ENCODE measurements at regions not wholly inside any gene's neighbourhood (a gene's known extent, or its start where the extent isn't known, plus 50 kb on each side); places are given as distances from the start of the nearest gene placed in this dataset.
A peak's percentile ranks its signal among the peaks of the same experiment; 100 is the strongest.
"Not testable (repeated sequence)": the region's sequence is repeated elsewhere in the genome, so short reads cannot be mapped to it uniquely, and the experiment has no call there.

DNA sequence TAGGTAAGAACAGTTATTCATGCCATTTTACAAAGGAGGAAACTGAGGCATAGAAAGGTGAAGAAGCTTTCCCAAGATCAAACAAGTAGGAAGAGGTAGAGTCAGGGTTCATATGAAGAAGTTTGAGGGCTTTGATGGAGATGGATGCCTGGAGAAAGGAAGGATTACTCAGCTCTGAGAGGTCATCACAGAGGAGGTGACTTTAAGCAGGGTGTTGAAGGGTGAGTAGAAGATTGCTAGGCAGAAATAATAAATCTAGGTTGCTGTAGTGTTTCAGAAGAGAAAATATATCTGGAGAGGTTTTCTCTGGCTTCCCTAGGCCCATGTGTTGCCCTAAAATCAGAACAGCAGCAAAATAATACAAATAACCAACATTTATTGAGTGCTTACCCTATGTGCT is 196.3 kb downstream of the PALM2AKAP2 start:
- DNase-seq (ENCODE audit: low read depth) = no peak

- DNase-seq (ENCODE audit: low read depth) = no peak
Observed at GRCh38 chr9:109977521-109977920, 197.5 kb downstream of the PALM2AKAP2 start.

DNA sequence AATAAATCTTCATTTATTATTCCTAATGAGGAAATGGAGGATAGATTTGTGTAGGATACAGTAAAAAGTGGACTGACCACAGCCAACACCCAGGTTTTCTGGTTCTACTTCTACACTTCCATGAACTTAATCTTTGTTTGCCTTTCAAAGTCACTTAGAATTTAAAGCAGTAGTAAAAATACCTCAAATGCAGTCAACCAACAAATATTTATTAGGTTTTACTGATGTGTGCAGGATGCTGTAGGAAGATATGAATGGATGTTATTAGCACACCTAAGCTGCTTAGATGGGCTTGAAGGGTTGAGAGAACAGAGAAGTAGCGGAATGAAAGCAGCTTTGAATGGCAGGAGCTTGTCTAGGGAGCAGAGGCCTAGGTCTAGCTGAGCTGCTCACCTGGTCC is 201.1 kb downstream of the PALM2AKAP2 start:
- no peak for DNase-seq (ENCODE audit: low read depth)

DNA sequence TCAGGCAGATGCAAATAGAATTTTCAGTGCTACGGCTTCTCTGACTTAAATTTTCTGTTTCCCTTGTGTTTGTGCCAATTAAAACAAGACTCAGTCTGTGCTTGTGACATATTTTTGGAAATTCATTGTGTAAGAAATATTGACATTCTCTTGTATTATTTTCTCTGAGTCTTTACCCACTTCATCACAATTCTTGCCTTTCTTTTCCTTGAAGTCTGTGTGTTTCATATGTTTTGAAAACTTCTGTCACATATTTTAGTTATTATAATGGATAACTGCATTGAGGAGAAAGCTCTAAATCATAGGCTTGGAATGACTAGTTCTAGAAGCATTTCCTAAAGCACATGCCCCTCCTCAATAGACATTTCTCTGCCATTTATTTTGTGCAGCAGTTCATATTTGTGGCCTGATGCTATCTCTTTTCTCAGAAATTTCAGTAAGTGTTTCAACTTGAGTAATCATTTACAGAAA is 206.6 kb downstream of the PALM2AKAP2 start:
- no peak for DNase-seq (ENCODE audit: low read depth)

- no peak for DNase-seq (ENCODE audit: low read depth)
Observed at GRCh38 chr9:109989296-109989695, 209.3 kb downstream of the PALM2AKAP2 start.

DNA sequence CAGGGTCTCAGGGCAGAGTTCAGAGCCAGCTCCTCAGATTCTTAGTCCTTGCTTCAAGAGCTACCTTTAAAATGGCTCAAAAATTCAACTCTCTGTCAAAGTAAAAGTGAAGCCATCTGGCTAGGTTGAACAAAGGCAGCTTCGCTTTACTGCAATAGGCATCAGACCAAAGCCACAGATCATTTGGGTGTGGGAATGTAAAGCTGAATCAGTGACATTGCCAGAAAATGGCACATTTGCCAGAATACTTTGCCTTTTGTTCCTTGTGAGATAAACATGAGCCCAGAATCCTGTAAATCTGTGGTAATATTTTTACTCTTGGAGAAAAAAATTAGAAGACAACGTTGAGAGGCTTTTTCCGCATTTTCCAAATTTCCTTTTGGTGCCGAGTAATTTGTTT is 210.5 kb downstream of the PALM2AKAP2 start:
- no peak for DNase-seq (ENCODE audit: low read depth)

- no peak for DNase-seq (ENCODE audit: low read depth)
Observed at GRCh38 chr9:109992293-109992692, 212.3 kb downstream of the PALM2AKAP2 start.

DNA sequence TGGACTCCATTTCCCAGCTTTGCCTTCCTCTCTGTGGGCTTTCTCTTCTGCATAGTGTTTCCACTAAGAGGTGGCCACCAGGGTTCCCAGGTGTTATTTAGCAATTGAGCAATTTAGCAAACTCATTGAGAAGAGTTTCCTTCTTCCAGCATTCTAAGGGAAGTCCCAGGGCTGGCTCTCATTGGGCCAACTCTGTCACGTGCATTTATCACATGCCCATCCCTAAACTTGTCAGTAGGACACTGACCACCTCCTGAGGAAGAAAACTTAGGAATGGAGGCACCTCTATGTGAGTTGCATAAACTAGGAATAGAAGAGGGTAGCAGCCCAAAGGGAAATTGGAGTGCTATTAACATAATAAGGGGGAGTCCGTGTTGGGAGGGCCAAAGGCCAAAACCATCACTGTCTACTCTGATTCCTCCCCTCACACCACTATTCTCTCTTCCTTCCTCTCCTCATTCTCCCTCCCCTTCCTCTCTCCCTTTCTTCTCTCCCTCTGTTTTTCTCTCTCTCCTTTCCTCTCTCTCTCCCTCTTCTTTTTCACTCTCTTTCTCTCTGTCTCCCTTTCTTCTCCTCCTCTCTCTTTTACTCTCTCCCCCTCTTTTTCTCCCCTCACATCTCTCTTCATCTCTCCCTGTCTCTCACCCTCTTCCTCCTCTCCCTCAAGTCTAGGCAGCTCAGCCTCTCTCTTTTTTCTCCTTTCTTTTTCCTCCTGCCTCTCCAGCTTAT is 213.4 kb downstream of the PALM2AKAP2 start:
- no peak for DNase-seq (ENCODE audit: low read depth)

GRCh38 chr9:109994141-109994540 is 213.8 kb downstream of the C9orf152 start:
- no peak for DNase-seq (ENCODE audit: low read depth)

- DNase-seq (ENCODE audit: low read depth) = no peak
Observed at GRCh38 chr9:109996936-109997580, 210.9 kb downstream of the C9orf152 start.

DNA sequence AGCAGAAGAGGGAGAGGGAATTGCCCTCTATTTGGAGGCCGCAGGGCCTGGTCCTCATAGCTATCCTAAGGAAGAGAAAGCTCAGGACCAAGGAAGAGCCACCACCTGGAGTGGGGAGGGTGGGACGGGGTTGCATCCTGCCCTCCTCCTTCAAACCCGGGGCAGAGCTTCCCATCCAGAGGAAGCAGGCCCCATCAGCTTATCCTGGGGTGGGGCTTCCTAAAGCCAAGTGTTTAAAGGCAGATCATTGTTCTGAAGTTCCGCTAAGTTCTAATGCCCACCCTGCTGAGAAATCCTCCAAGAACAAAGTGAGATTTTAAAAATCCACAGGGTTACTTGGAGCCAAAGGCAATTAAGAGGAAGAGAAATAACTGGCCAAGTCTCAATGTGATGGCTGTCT is 210.3 kb downstream of the C9orf152 start:
- DNase-seq (ENCODE audit: low read depth) = no peak

DNA sequence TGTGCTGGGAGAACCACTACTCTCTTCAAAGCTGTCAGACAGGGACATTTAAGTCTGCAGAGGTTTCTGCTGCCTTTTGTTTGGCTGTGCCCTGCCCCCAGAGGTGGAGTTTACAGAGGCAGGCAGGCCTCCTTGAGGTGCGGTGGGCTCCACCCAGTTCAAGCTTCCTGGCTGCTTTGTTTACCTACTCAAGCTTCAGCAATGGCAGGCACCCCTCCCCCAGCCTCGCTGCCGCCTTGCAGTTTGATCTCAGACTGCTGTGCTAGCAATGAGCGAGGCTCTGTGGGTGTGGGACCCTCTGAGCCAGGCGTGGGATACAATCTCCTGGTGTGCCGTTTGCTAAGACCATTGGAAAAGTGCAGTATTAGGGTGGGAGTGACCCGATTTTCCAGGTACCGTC is 202.4 kb downstream of the C9orf152 start:
- not testable (repeated sequence) for DNase-seq (ENCODE audit: low read depth)

DNA sequence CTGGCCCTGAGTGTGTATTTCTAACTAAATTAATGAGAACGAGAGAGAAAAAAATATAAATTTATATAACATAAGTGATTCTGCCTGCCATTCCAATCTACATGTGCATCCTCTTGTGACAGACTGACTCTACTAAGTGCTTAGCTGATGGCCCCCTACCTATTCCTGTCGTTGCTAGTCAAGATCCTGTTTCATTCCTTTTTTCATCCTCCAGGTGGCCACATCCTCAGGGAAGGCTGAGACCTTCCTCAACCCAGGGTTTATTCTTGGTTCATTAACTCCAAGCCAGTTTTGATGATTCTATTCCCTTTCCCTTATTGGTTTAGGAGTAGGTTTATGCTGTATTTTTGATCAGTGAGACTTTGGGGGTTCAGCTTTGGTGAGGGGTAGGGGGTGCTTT is 201.3 kb downstream of the C9orf152 start:
- DNase-seq (ENCODE audit: low read depth) = no peak

DNA sequence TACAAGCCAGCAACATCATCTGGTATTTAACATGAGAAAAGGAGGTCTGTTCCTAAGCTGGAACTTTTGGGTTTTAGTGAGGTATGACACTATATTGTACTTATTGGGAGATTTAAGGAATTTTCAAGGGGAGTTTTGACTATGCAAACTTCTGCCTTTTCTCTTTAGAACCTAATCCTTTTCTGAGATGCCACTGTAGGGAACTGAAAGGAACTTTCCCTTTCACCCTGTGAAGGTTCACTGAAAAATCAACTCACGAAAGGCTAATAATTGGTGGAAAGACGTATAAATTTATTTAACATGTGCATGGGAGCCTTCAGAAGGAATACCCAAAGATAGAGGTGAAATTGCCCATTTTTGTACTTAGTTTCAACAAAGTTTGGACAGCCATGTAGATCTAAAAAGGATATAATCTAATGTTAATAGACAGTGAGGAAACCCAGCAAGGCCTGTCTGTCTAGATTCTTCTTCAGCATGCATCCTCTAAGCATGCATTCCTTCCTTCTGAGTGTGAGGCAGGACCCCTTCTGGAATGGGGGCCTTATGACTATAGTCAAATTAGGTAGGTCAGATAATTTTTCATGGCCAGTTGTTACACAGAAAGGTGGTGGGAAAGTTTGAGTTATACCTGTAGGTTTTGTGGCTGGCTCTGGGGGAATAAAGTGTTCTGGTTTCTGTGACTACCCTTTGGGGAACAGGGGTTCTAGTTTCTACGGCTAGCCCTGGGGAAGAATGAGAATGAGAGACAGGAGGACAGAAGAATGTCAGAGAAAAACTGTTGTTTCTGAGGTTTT is 200.3 kb downstream of the C9orf152 start:
- no peak for DNase-seq (ENCODE audit: low read depth)

GRCh38 chr9:110008663-110009062 is 199.3 kb downstream of the C9orf152 start:
- DNase-seq (ENCODE audit: low read depth) = no peak

DNA sequence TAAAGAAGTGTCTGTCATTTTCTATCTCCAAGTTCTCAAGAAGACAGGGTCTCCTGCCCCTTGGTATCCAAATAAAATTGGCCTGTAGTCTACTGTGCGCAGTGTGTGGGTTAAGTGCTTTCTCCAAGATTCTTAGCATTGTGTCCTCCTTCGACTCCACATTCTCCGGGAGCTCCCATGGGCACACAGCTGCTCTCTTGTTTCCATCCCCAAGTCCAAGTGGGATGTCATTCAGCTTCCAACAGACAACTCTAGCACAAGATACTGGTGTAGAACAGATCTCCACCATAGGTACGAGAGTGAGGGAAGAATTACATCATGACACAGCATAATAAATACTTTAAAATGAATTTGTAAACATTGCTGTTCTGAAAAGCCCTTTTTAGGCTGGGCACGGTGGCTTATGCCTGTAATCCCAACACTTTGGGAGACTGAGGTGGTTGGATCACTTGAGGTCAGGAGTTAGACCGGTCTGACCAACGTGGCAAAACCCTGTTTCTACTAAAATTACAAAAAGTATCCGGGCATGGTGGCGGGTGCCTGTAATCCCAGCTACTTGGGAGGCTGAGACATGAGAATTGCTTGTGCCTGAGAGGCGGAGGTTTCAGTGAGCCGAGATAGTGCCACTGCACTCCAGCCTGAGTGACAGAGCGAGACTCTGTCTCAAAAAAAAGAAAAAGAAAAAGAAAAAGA is 196.2 kb downstream of the C9orf152 start:
- no peak for DNase-seq (ENCODE audit: low read depth)

- DNase-seq (ENCODE audit: low read depth) = no peak
Observed at GRCh38 chr9:110013064-110013463, 194.9 kb downstream of the C9orf152 start.

GRCh38 chr9:110015759-110016158 is 192.2 kb downstream of the C9orf152 start:
- DNase-seq (ENCODE audit: low read depth) = peak; percentile 1

- no peak for DNase-seq (ENCODE audit: low read depth)
Observed at GRCh38 chr9:110016340-110016739, 191.6 kb downstream of the C9orf152 start.

DNA sequence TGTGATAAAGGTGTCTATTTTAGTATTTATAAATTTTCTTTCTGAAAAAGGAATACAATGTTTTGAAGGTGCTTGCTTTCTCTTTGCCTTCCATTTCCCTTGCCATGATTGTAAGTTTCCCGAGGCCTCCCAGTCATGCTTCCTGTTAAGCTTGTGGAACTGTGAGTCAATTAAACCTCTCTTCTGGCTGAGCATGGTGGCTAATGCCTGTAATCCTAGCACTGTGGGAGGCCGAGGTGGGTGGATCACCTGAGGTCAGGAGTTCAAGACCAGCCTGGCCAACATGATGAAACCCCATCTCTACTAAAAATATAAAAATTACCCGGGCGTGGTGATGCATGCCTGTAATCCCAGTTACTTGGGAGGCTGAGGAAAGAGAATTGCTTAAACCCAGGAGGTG is 187.7 kb downstream of the C9orf152 start:
- DNase-seq (ENCODE audit: low read depth) = not testable (repeated sequence)

DNA sequence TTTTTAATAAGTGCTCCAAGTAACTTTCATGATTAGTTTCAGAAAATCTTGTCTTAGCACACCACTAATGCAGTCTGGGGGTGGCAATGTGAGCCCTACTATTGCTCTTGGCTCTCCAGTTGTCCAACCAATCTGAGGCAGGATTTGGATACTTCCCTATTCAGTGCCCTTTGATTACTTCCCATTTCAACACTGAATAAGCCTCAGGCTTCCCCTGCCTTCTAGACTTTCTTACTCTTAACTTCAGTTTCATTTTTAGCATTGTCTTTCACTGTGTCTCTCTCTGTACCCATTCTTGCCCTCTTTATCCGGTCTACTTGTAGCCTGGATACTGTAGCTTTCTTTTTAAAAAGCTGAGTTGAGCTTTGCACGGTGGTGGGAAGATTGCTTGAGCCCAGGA is 186.1 kb downstream of the C9orf152 start:
- DNase-seq (ENCODE audit: low read depth) = no peak

DNA sequence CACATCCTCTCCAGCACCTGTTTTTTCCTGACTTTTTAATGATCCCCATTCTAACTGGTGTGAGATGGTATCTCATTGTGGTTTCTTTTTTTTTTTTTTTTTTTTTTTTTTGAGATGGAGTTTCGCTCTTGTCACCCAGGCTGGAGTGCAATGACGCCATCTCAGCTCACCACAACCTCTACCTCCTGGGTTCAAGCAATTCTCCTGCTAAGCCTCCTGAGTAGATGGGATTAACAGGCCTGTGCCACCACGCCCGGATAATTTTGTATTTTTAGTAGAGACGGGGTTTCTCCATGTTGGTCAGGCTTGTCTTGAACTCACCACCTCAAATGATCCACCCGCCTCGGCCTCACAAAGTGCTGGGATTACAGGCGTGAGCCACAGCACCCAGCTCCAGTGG is 184.7 kb downstream of the C9orf152 start:
- not testable (repeated sequence) for DNase-seq (ENCODE audit: low read depth)
